Activated T-helper 1 cell treated with anti-CD3 and anti-CD28 coated beads, Interleukin-2, amount 50 U/mL, for 16 hours (primary cell): ENCODE measurements at regions not wholly inside any gene's neighbourhood (a gene's known extent, or its start where the extent isn't known, plus 50 kb on each side); places are given as distances from the start of the nearest gene placed in this dataset.
"Not testable (repeated sequence)": the region's sequence is repeated elsewhere in the genome, so short reads cannot be mapped to it uniquely, and the experiment has no call there.

Source experiments
- DNase-seq, 2 donors: peaks; one replicate each; pipeline ENCODE4 v3.0.0-alpha.2; 2020; ENCODE audit warnings: low read depth in 1 of 2, low spot score in 1 of 2

DNA sequence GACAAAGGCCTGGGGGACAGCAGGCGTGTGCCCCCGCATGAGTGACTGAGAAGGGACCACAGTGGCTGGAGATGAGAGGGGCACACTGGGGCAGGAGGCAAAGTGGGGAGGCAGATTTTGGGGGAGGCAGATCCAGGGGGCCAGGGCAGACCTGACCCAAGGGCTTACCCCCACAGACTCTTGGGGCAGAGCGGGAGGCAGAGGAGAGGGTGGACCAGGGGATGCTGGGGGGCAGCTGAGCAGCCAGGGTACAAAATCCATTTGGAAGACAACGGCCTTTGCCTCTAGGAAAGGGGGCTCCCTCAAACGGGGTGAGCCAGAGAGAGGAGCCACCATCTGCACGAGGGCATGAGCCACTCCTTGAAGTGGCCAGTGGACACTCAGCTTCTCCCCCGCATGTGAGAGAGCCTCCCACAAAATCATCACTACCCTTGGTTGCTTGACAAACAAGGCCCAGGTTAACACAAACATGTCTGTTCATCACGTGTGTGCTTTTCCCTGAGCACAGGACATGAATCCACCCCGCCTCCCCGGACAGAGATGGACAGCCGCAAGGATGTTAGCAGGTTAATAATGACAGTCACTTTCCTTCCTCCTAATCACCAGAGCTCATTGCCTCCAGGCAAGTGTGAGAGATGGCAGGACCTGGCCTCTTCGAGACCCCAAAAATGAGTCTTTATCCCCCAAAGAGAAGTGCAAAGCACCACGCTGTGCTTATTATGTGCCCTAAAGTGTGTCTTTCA is 72.0 kb upstream of the RAB6C start:
- no peak for DNase-seq

- DNase-seq = no peak
Observed at GRCh38 chr2:129908721-129909373, 70.6 kb upstream of the RAB6C start.

GRCh38 chr2:129909651-129910418 is 69.6 kb upstream of the RAB6C start:
- DNase-seq = no peak

GRCh38 chr2:129910446-129911362 is 68.8 kb upstream of the RAB6C start:
- DNase-seq = no peak

- no peak for DNase-seq
Observed at GRCh38 chr2:129911363-129912065, 68.0 kb upstream of the RAB6C start.

DNA sequence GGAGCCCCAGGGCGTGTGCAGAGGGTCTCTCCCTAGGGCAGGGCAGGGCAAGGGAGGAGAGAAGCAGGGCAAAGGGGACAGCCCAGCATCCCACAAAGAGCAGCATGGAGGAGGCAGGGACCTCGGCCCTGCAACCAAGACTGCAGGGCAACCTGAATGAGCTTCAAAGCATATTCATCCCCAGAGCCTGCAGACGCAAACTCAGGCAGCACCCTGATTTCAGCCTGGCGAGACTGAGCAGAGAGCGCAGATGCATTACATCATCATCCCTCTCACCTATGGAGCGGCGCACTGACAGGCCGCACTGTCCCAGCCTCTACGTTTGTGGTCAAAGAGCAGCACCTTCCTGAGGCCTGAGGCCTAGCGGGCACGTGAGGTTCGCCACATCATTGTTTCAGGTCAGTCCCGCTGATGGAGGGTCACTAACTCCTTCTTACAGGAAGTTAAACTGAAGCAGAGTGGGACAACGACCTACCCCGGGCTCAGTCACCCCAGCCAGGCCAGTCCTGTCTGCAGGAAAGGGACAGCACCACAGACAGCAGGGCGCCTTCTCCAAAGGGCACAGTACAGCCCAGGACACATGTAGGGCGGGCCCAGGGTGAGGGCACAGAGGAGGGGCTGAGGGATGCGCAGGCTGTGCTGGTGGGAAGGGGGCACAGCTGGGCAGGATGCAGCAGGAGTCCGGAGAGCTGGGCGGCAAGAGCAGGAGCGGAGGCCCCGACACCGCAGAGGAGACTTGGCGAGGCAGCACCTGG is 67.2 kb upstream of the RAB6C start:
- DNase-seq = no peak

- DNase-seq = no peak
Observed at GRCh38 chr2:129912871-129913694, 66.4 kb upstream of the RAB6C start.

- no peak for DNase-seq
Observed at GRCh38 chr2:129913695-129914495, 65.6 kb upstream of the RAB6C start.

GRCh38 chr2:129914538-129915302 is 64.7 kb upstream of the RAB6C start:
- no peak for DNase-seq

GRCh38 chr2:129915303-129915840 is 64.1 kb upstream of the RAB6C start:
- no peak for DNase-seq

DNA sequence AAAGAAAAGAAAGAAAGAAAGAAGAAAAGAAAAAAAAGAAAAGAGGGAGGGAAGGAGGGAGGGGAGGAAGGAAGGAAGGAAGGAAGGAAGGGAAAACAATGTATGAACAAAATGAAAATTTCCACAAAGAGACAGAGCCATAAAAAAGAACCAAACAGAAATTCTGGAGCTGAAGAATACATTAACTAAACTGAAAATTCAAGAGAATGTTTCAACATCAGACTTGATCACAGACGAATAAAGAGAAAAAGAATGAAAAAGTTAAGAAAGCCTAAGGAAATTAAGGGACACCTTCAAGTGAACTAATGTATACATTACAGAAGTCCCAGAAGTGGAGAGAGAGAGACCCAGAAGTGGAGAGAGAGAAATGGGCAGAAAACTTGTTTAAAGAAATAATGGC is 60.9 kb upstream of the RAB6C start:
- no peak for DNase-seq

GRCh38 chr2:129922571-129923264 is 56.7 kb upstream of the RAB6C start:
- no peak for DNase-seq

DNA sequence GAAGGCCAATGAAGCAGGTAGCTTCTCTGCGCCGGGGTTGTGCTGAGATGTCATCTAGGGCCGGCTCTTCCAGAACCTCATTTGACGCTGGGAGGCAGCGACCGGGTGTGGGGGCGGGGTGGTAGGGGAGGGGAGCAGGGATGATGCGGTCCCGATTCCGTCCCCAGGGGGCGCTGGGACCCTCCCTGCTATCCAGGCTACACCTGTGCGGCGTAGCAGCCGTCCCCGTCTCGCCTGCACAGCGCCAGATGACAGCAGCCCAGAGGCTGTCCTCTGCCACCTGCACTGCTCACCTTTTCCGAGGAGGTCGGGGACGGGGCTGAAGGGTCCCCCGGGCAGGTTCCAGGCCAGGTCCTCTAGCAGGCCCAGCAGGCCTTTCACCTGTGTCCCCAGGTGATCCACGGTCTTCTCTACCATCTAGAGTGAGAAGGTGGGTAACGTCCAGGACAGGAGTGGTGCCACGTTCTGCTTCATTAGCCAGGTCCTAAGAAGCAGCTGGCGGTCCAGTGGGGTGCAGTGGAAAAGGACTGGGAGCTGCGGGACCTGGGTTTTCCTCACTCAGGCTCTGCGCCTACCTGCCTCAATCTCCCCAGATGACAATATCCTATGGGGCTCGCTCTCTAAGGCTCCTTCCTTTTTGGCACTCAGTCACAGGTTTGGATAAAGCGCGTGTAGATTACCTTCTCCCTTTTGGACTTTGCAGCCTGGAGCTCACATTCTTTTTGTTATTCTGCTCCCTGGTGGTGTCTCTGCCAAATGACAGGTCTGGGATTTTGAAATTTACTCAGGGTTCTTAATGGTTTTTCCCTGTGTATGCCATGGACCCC is 56.0 kb upstream of the RAB6C start:
- DNase-seq = no peak

GRCh38 chr2:129924115-129924514 is 55.4 kb upstream of the RAB6C start:
- DNase-seq = not testable (repeated sequence)

DNA sequence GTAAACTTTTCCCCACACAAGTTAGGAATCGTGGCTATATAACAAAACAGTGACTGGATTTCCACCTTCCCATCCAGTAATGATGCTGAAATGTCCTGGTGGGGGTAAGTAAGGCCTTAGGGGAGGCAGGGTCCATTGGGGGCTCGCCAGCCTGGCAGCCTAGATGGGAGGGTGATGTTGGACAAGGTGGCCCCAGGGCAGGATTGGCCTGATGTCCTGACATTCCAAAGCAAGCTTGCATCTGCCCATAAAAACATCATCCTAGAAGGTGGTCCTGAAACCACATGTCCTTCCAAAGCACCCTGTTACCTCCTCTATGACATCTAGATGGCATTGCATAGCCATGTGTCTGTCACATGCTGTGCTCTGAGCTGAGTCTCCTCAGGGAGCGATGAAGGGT is 54.1 kb upstream of the RAB6C start:
- no peak for DNase-seq

DNA sequence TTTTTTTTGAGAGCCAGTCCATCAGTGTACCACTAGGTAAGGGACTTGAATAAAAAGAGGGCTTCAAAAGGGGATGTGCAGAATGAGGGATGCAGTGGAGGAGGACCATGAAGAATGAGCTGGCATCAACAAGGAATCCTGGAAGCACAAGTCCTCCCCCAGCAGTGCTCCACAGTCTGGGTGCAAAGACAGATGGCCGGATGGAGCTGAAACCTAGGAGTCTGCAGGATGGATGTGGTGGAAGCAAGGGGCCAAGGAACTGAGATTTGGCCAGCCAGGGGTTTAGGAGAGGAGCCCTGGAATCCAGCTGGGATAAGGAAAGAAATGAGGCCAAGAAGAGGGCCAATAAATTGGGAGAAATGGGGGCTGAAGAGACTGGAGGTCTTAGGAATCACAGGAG is 51.8 kb upstream of the RAB6C start:
- no peak for DNase-seq
